ENCODE measurements at regions not wholly inside any gene's neighbourhood (a gene's known extent, or its start where the extent isn't known, plus 50 kb on each side); places are given as distances from the start of the nearest gene placed in this dataset.
"Not testable (repeated sequence)": the region's sequence is repeated elsewhere in the genome, so short reads cannot be mapped to it uniquely, and the experiment has no call there.

GRCh38 chr1:14262637-14263036 lies 335.8 kb upstream of the KAZN start:
- H3K4me3 Mint-ChIP-seq = no peak overlapping the region
- DNase-seq (ENCODE audit: low spot score) = no peak
- H3K27me3 Mint-ChIP-seq (ENCODE audit: insufficient read depth) = no peaks in the 10 kb centered on the region
- intact Hi-C loops (cut with micrococcal nuclease) = no loop called here
- no peaks in the 10 kb centered on the region for H3K4me1 Mint-ChIP-seq (ENCODE audit: low read depth)
- H3K36me3 Mint-ChIP-seq (ENCODE audit: low read depth) = no peaks in the 10 kb centered on the region
- H3K27ac Mint-ChIP-seq = no peak overlapping the region
- no peaks in the 10 kb centered on the region for H3K9me3 Mint-ChIP-seq

- H3K27ac Mint-ChIP-seq = no peak overlapping the region
- intact Hi-C loops (cut with micrococcal nuclease) = no loop called here
- no peak for DNase-seq (ENCODE audit: low spot score)
- H3K4me1 Mint-ChIP-seq (ENCODE audit: low read depth) = no peaks in the 10 kb centered on the region
- H3K9me3 Mint-ChIP-seq = no peaks in the 10 kb centered on the region
- H3K36me3 Mint-ChIP-seq (ENCODE audit: low read depth) = no peaks in the 10 kb centered on the region
- H3K27me3 Mint-ChIP-seq (ENCODE audit: insufficient read depth) = no peaks in the 10 kb centered on the region
- no peak overlapping the region for H3K4me3 Mint-ChIP-seq
Measured at GRCh38 chr1:14263225-14263624, 335.3 kb upstream of the KAZN start.

GRCh38 chr1:14263671-14264070 lies 334.8 kb upstream of the KAZN start:
- intact Hi-C loops (cut with micrococcal nuclease) = no loop called here
- Mint-ChIP-seq H3K27ac (no peak overlapping the region), H3K36me3 (ENCODE audit: low read depth) (no peaks in the 10 kb centered on the region), H3K9me3 (no peaks in the 10 kb centered on the region), H3K27me3 (ENCODE audit: insufficient read depth) (no peaks in the 10 kb centered on the region), H3K4me3 (no peak overlapping the region), H3K4me1 (ENCODE audit: low read depth) (no peaks in the 10 kb centered on the region)
- no peak for DNase-seq (ENCODE audit: low spot score)

GRCh38 chr1:14265495-14265894 lies 333.0 kb upstream of the KAZN start:
- no peak overlapping the region for H3K27ac Mint-ChIP-seq
- no peaks in the 10 kb centered on the region for H3K9me3 Mint-ChIP-seq
- intact Hi-C loops (cut with micrococcal nuclease) = no loop called here

GRCh38 chr1:14267991-14268390 lies 330.5 kb upstream of the KAZN start:
- no peak for DNase-seq (ENCODE audit: low spot score)
- no peaks in the 10 kb centered on the region for H3K9me3 Mint-ChIP-seq
- no peaks in the 10 kb centered on the region for H3K27me3 Mint-ChIP-seq (ENCODE audit: insufficient read depth)
- intact Hi-C loops (cut with micrococcal nuclease) = no loop called here
- H3K4me1 Mint-ChIP-seq (ENCODE audit: low read depth) = no peaks in the 10 kb centered on the region
- H3K4me3 Mint-ChIP-seq = no peak overlapping the region
- no peaks in the 10 kb centered on the region for H3K36me3 Mint-ChIP-seq (ENCODE audit: low read depth)
- no peak overlapping the region for H3K27ac Mint-ChIP-seq

More at GRCh38 chr1:14265495-14265894, 333.0 kb upstream of the KAZN start:
- no peak overlapping the region for H3K4me3 Mint-ChIP-seq
- H3K27me3 Mint-ChIP-seq (ENCODE audit: insufficient read depth) = no peaks in the 10 kb centered on the region
- no peaks in the 10 kb centered on the region for H3K36me3 Mint-ChIP-seq (ENCODE audit: low read depth)
- DNase-seq (ENCODE audit: low spot score) = no peak
- no peaks in the 10 kb centered on the region for H3K4me1 Mint-ChIP-seq (ENCODE audit: low read depth)

- Mint-ChIP-seq H3K4me3 (no peak overlapping the region), H3K4me1 (ENCODE audit: low read depth) (no peaks in the 10 kb centered on the region), H3K27ac (no peak overlapping the region), H3K36me3 (ENCODE audit: low read depth) (no peaks in the 10 kb centered on the region), H3K27me3 (ENCODE audit: insufficient read depth) (no peaks in the 10 kb centered on the region), H3K9me3 (no peaks in the 10 kb centered on the region)
- DNase-seq (ENCODE audit: low spot score) = no peak
- intact Hi-C loops (cut with micrococcal nuclease) = no loop called here
Measured at GRCh38 chr1:14270821-14271220, 327.7 kb upstream of the KAZN start.

GRCh38 chr1:14273811-14274210 lies 324.7 kb upstream of the KAZN start:
- DNase-seq (ENCODE audit: low spot score) = no peak
- intact Hi-C loops (cut with micrococcal nuclease) = no loop called here
- no peaks in the 10 kb centered on the region for H3K4me1 Mint-ChIP-seq (ENCODE audit: low read depth)
- no peak overlapping the region for H3K4me3 Mint-ChIP-seq
- H3K27me3 Mint-ChIP-seq (ENCODE audit: insufficient read depth) = no peaks in the 10 kb centered on the region
- no peak overlapping the region for H3K27ac Mint-ChIP-seq
- H3K36me3 Mint-ChIP-seq (ENCODE audit: low read depth) = no peaks in the 10 kb centered on the region
- no peaks in the 10 kb centered on the region for H3K9me3 Mint-ChIP-seq

- H3K27ac Mint-ChIP-seq; H3K27me3 Mint-ChIP-seq (ENCODE audit: insufficient read depth); H3K4me1 Mint-ChIP-seq (ENCODE audit: low read depth); intact Hi-C loops (cut with micrococcal nuclease); H3K4me3 Mint-ChIP-seq; H3K9me3 Mint-ChIP-seq; DNase-seq (ENCODE audit: low spot score); H3K36me3 Mint-ChIP-seq (ENCODE audit: low read depth): not testable (repeated sequence)
Measured at GRCh38 chr1:14279891-14280290, 318.6 kb upstream of the KAZN start.

- peaks cover 5% of the 10 kb centered on the region for H3K27me3 Mint-ChIP-seq (ENCODE audit: insufficient read depth)
Measured at GRCh38 chr1:14280909-14281308, 317.6 kb upstream of the KAZN start.

GRCh38 chr1:14281412-14281811 lies 317.1 kb upstream of the KAZN start:
- no peaks in the 10 kb centered on the region for H3K36me3 Mint-ChIP-seq (ENCODE audit: low read depth)
- no peaks in the 10 kb centered on the region for H3K4me1 Mint-ChIP-seq (ENCODE audit: low read depth)
- intact Hi-C loops (cut with micrococcal nuclease) = no loop called here

More at GRCh38 chr1:14280909-14281308, 317.6 kb upstream of the KAZN start:
- no peak for DNase-seq (ENCODE audit: low spot score)
- Mint-ChIP-seq H3K4me3 (no peak overlapping the region), H3K4me1 (ENCODE audit: low read depth) (no peaks in the 10 kb centered on the region), H3K36me3 (ENCODE audit: low read depth) (no peaks in the 10 kb centered on the region), H3K9me3 (no peaks in the 10 kb centered on the region), H3K27ac (no peak overlapping the region)
- intact Hi-C loops (cut with micrococcal nuclease) = no loop called here

GRCh38 chr1:14282707-14283106 lies 315.8 kb upstream of the KAZN start:
- no peaks in the 10 kb centered on the region for H3K4me1 Mint-ChIP-seq (ENCODE audit: low read depth)
- H3K27ac Mint-ChIP-seq = no peak overlapping the region
- no peaks in the 10 kb centered on the region for H3K9me3 Mint-ChIP-seq
- peaks cover 5% of the 10 kb centered on the region for H3K27me3 Mint-ChIP-seq (ENCODE audit: insufficient read depth)
- H3K36me3 Mint-ChIP-seq (ENCODE audit: low read depth) = no peaks in the 10 kb centered on the region
- intact Hi-C loops (cut with micrococcal nuclease) = no loop called here
- no peak for DNase-seq (ENCODE audit: low spot score)
- no peak overlapping the region for H3K4me3 Mint-ChIP-seq

More at GRCh38 chr1:14281412-14281811, 317.1 kb upstream of the KAZN start:
- Mint-ChIP-seq H3K4me3 (no peak overlapping the region), H3K27ac (no peak overlapping the region), H3K9me3 (no peaks in the 10 kb centered on the region), H3K27me3 (ENCODE audit: insufficient read depth) (peaks cover 5% of the 10 kb centered on the region)
- no peak for DNase-seq (ENCODE audit: low spot score)

- H3K4me1 Mint-ChIP-seq (ENCODE audit: low read depth) = no peaks in the 10 kb centered on the region
- no peak overlapping the region for H3K4me3 Mint-ChIP-seq
- H3K36me3 Mint-ChIP-seq (ENCODE audit: low read depth) = no peaks in the 10 kb centered on the region
- no peaks in the 10 kb centered on the region for H3K9me3 Mint-ChIP-seq
- no peak for DNase-seq (ENCODE audit: low spot score)
- H3K27ac Mint-ChIP-seq = no peak overlapping the region
- intact Hi-C loops (cut with micrococcal nuclease) = no loop called here
- peaks cover 5% of the 10 kb centered on the region for H3K27me3 Mint-ChIP-seq (ENCODE audit: insufficient read depth)
Measured at GRCh38 chr1:14285238-14285637, 313.2 kb upstream of the KAZN start.

GRCh38 chr1:14291182-14291581 lies 307.3 kb upstream of the KAZN start:
- H3K4me3 Mint-ChIP-seq; H3K4me1 Mint-ChIP-seq (ENCODE audit: low read depth); intact Hi-C loops (cut with micrococcal nuclease); H3K9me3 Mint-ChIP-seq; H3K27me3 Mint-ChIP-seq (ENCODE audit: insufficient read depth); DNase-seq (ENCODE audit: low spot score); H3K36me3 Mint-ChIP-seq (ENCODE audit: low read depth); H3K27ac Mint-ChIP-seq: not testable (repeated sequence)

GRCh38 chr1:14292520-14292919 lies 306.0 kb upstream of the KAZN start:
- Mint-ChIP-seq H3K4me3 (no peak overlapping the region), H3K9me3 (no peaks in the 10 kb centered on the region), H3K27me3 (ENCODE audit: insufficient read depth) (peaks cover 5% of the 10 kb centered on the region), H3K36me3 (ENCODE audit: low read depth) (no peaks in the 10 kb centered on the region), H3K4me1 (ENCODE audit: low read depth) (no peaks in the 10 kb centered on the region), H3K27ac (no peak overlapping the region)
- intact Hi-C loops (cut with micrococcal nuclease) = no loop called here
- no peak for DNase-seq (ENCODE audit: low spot score)

Measured in activated T-helper 1 cell treated with anti-CD3 and anti-CD28 coated beads, Interleukin-12 subunit alpha, Interleukin-12 subunit beta, Interleukin-2, Interleukin-4 antibody, amounts not matched to agents 30 ng/mL and 10 ng/mL and 1 ng/mL, durations not matched to agents 14 hours and 24 hours and 36 hours (primary cell).